ENCODE measurements at regions not wholly inside any gene's neighbourhood (a gene's known extent, or its start where the extent isn't known, plus 50 kb on each side); places are given as distances from the start of the nearest gene placed in this dataset.

- Histone ChIP-seq H3K9ac (ENCODE audit: low read depth, low read length, poor library complexity, severe bottlenecking) (no peak overlapping the region), H3K9me3 (ENCODE audit: insufficient read depth, low read depth, low read length) (no peaks in the 10 kb centered on the region), H3F3A (ENCODE audit: low read depth) (no peaks in the 10 kb centered on the region), H3K4me2 (ENCODE audit: low read depth, low read length, poor library complexity, severe bottlenecking) (no peak overlapping the region), H2AFZ (ENCODE audit: low read length) (no peak overlapping the region), H3K79me2 (ENCODE audit: insufficient read depth, low read length) (no peaks in the 10 kb centered on the region), H4K20me1 (ENCODE audit: insufficient read depth, low read length, poor library complexity, severe bottlenecking) (no peaks in the 10 kb centered on the region), H3K4me3 (ENCODE audit: low read length, poor library complexity, severe bottlenecking) (no peak overlapping the region), H3K4me1 (ENCODE audit: insufficient read depth, low read length, poor library complexity, severe bottlenecking) (no peaks in the 10 kb centered on the region), H3K36me3 (ENCODE audit: insufficient read depth, low read length) (no peaks in the 10 kb centered on the region), H3K9me2 (replicated peaks; ENCODE audit: low read depth, low read length) (no peaks in the 10 kb centered on the region), H3K27me3 (ENCODE audit: insufficient read depth, low read length, poor library complexity, severe bottlenecking) (no peaks in the 10 kb centered on the region)
- no peak for TF ChIP-seq EZH2phosphoT487 (IDR thresholded peaks at IDR 0.05; ENCODE audit: borderline replicate concordance)
- TF ChIP-seq CTCF (conservative IDR thresholded peaks at IDR 0.05; ENCODE audit: low read length): no peak
These were observed 1099.0 kb upstream of the SLC39A10 start for GRCh38 chr2:194557993-194558392.

GRCh38 chr2:194556629-194557028, 1100.4 kb upstream of the SLC39A10 start:
- Histone ChIP-seq H3K36me3 (ENCODE audit: insufficient read depth, low read length) (no peaks in the 10 kb centered on the region), H3K27me3 (ENCODE audit: insufficient read depth, low read length, poor library complexity, severe bottlenecking) (no peaks in the 10 kb centered on the region), H3K4me3 (ENCODE audit: low read length, poor library complexity, severe bottlenecking) (no peak overlapping the region), H3K9me2 (replicated peaks; ENCODE audit: low read depth, low read length) (no peaks in the 10 kb centered on the region), H3K79me2 (ENCODE audit: insufficient read depth, low read length) (no peaks in the 10 kb centered on the region), H3F3A (ENCODE audit: low read depth) (no peaks in the 10 kb centered on the region), H3K4me1 (ENCODE audit: insufficient read depth, low read length, poor library complexity, severe bottlenecking) (no peaks in the 10 kb centered on the region), H2AFZ (ENCODE audit: low read length) (no peak overlapping the region), H4K20me1 (ENCODE audit: insufficient read depth, low read length, poor library complexity, severe bottlenecking) (no peaks in the 10 kb centered on the region), H3K9ac (ENCODE audit: low read depth, low read length, poor library complexity, severe bottlenecking) (no peak overlapping the region), H3K9me3 (ENCODE audit: insufficient read depth, low read depth, low read length) (no peaks in the 10 kb centered on the region), H3K4me2 (ENCODE audit: low read depth, low read length, poor library complexity, severe bottlenecking) (no peak overlapping the region)
- TF ChIP-seq EZH2phosphoT487 (IDR thresholded peaks at IDR 0.05; ENCODE audit: borderline replicate concordance): no peak
- TF ChIP-seq CTCF (conservative IDR thresholded peaks at IDR 0.05; ENCODE audit: low read length): no peak

GRCh38 chr2:194553980-194554379, 1103.0 kb upstream of the SLC39A10 start:
- Histone ChIP-seq H3K4me1 (ENCODE audit: insufficient read depth, low read length, poor library complexity, severe bottlenecking) (no peaks in the 10 kb centered on the region), H3K4me2 (ENCODE audit: low read depth, low read length, poor library complexity, severe bottlenecking) (no peak overlapping the region), H2AFZ (ENCODE audit: low read length) (no peak overlapping the region), H4K20me1 (ENCODE audit: insufficient read depth, low read length, poor library complexity, severe bottlenecking) (no peaks in the 10 kb centered on the region), H3K27me3 (ENCODE audit: insufficient read depth, low read length, poor library complexity, severe bottlenecking) (no peaks in the 10 kb centered on the region), H3K36me3 (ENCODE audit: insufficient read depth, low read length) (no peaks in the 10 kb centered on the region), H3K79me2 (ENCODE audit: insufficient read depth, low read length) (no peaks in the 10 kb centered on the region), H3K9me2 (replicated peaks; ENCODE audit: low read depth, low read length) (no peaks in the 10 kb centered on the region), H3K4me3 (ENCODE audit: low read length, poor library complexity, severe bottlenecking) (no peak overlapping the region), H3K9ac (ENCODE audit: low read depth, low read length, poor library complexity, severe bottlenecking) (no peak overlapping the region), H3K9me3 (ENCODE audit: insufficient read depth, low read depth, low read length) (no peaks in the 10 kb centered on the region), H3F3A (ENCODE audit: low read depth) (no peaks in the 10 kb centered on the region)
- TF ChIP-seq CTCF (conservative IDR thresholded peaks at IDR 0.05; ENCODE audit: low read length) (no peak), EZH2phosphoT487 (IDR thresholded peaks at IDR 0.05; ENCODE audit: borderline replicate concordance) (no peak)
